ENCODE measurements at regions not wholly inside any gene's neighbourhood (a gene's known extent, or its start where the extent isn't known, plus 50 kb on each side); places are given as distances from the start of the nearest gene placed in this dataset.

DNA sequence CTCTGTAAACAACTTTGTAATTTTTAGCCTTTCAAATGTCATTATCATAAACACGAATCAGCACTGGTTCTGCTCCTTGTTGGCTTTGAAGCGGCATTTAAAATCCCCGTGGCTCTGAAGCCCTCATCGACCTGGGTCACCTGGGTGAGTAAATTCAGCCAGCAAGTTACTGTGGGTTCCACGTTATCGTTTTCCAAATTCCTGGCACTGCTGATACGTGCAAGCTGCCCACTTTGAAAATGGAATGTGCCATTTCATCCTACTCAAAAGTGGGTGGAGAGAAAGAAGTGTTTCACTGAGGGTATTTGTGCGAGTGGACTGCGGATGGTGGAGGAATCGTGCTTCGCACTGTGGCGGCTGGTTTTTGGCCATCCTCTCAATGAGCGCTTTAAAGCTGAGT lies 281.7 kb downstream of the KLF6 start:
- no peak for DNase-seq (ENCODE audit: low spot score in 2 of 2, unreplicated experiment in 2 of 2)
- H3K4me1 Mint-ChIP-seq: peaks cover 20% of the 10 kb centered on the region
- H3K36me3 Mint-ChIP-seq: no peaks in the 10 kb centered on the region
- no peaks in the 10 kb centered on the region for H3K9me3 Mint-ChIP-seq
- no peak overlapping the region for H3K27ac Mint-ChIP-seq
- H3K4me3 Mint-ChIP-seq: no peak overlapping the region
- no peaks in the 10 kb centered on the region for H3K27me3 Mint-ChIP-seq (ENCODE audit: low read depth)
- TF ChIP-seq, protein P1, sequence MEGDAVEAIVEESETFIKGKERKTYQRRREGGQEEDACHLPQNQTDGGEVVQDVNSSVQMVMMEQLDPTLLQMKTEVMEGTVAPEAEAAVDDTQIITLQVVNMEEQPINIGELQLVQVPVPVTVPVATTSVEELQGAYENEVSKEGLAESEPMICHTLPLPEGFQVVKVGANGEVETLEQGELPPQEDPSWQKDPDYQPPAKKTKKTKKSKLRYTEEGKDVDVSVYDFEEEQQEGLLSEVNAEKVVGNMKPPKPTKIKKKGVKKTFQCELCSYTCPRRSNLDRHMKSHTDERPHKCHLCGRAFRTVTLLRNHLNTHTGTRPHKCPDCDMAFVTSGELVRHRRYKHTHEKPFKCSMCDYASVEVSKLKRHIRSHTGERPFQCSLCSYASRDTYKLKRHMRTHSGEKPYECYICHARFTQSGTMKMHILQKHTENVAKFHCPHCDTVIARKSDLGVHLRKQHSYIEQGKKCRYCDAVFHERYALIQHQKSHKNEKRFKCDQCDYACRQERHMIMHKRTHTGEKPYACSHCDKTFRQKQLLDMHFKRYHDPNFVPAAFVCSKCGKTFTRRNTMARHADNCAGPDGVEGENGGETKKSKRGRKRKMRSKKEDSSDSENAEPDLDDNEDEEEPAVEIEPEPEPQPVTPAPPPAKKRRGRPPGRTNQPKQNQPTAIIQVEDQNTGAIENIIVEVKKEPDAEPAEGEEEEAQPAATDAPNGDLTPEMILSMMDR (IDR thresholded peaks at IDR 0.05; ENCODE audit: unreplicated experiment): no peak

GRCh38 chr10:3502673-3503072 lies 282.3 kb downstream of the KLF6 start:
- Mint-ChIP-seq H3K4me1 (peaks cover 20% of the 10 kb centered on the region), H3K27me3 (ENCODE audit: low read depth) (no peaks in the 10 kb centered on the region), H3K36me3 (no peaks in the 10 kb centered on the region), H3K4me3 (no peak overlapping the region), H3K9me3 (no peaks in the 10 kb centered on the region), H3K27ac (peak overlapping the region; percentile 13)
- DNase-seq (ENCODE audit: low spot score in 2 of 2, unreplicated experiment in 2 of 2): no peak
- TF ChIP-seq, protein P1 (IDR thresholded peaks at IDR 0.05; ENCODE audit: unreplicated experiment): no peak

GRCh38 chr10:3500408-3500856 lies 284.6 kb downstream of the KLF6 start:
- Mint-ChIP-seq H3K4me3 (peak overlapping the region; percentile 27), H3K36me3 (no peaks in the 10 kb centered on the region), H3K9me3 (no peaks in the 10 kb centered on the region), H3K27ac (peak overlapping the region; percentile 89), H3K27me3 (ENCODE audit: low read depth) (peaks cover 6% of the 10 kb centered on the region), H3K4me1 (peaks cover 31% of the 10 kb centered on the region)
- TF ChIP-seq, protein P1 (IDR thresholded peaks at IDR 0.05; ENCODE audit: unreplicated experiment): no peak
- DNase-seq (ENCODE audit: low spot score in 2 of 2, unreplicated experiment in 2 of 2): peak; percentile 38 to 64

- no peaks in the 10 kb centered on the region for H3K9me3 Mint-ChIP-seq
- no peak overlapping the region for H3K4me3 Mint-ChIP-seq
- peaks cover 36% of the 10 kb centered on the region for H3K4me1 Mint-ChIP-seq
- no peak for DNase-seq (ENCODE audit: low spot score in 2 of 2, unreplicated experiment in 2 of 2)
- no peak overlapping the region for H3K27ac Mint-ChIP-seq
- TF ChIP-seq, protein P1 (IDR thresholded peaks at IDR 0.05; ENCODE audit: unreplicated experiment): no peak
- H3K27me3 Mint-ChIP-seq (ENCODE audit: low read depth): peaks cover 6% of the 10 kb centered on the region
- H3K36me3 Mint-ChIP-seq: no peaks in the 10 kb centered on the region
Measured at GRCh38 chr10:3499120-3499519, 285.9 kb downstream of the KLF6 start.

GRCh38 chr10:3497581-3497980 lies 287.4 kb downstream of the KLF6 start:
- Mint-ChIP-seq H3K27me3 (ENCODE audit: low read depth) (peaks cover 6% of the 10 kb centered on the region), H3K4me3 (no peak overlapping the region), H3K36me3 (no peaks in the 10 kb centered on the region), H3K27ac (no peak overlapping the region), H3K9me3 (no peaks in the 10 kb centered on the region), H3K4me1 (peaks cover 33% of the 10 kb centered on the region)
- TF ChIP-seq, protein P1 (IDR thresholded peaks at IDR 0.05; ENCODE audit: unreplicated experiment): no peak
- no peak for DNase-seq (ENCODE audit: low spot score in 2 of 2, unreplicated experiment in 2 of 2)

DNA sequence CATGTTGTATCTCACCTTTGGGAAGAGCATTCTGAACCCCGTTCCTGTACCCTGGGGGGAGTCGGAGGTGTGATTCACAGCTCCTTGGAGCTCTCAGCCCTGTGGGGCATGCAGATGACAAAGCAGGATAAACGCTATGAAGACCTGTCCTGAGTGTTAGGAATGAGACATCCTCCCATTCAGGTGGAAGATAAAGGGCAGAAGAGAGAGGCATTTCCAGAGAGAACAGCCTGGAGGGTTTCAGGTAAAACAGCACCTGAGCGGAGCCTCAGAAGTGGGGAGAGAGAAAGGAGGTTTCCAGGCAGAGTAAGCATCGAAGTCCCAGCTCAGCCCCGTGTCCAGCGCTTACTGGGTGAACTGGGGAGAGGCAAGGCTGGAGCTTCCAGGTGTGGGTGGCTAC lies 288.9 kb downstream of the KLF6 start:
- H3K4me3 Mint-ChIP-seq: no peak overlapping the region
- TF ChIP-seq, protein P1 (IDR thresholded peaks at IDR 0.05; ENCODE audit: unreplicated experiment): no peak
- DNase-seq (ENCODE audit: low spot score in 2 of 2, unreplicated experiment in 2 of 2): no peak
- no peaks in the 10 kb centered on the region for H3K36me3 Mint-ChIP-seq
- peaks cover 31% of the 10 kb centered on the region for H3K4me1 Mint-ChIP-seq
- no peaks in the 10 kb centered on the region for H3K9me3 Mint-ChIP-seq
- no peak overlapping the region for H3K27ac Mint-ChIP-seq
- peaks cover 6% of the 10 kb centered on the region for H3K27me3 Mint-ChIP-seq (ENCODE audit: low read depth)

Measured in mesothelial cell of epicardium (in vitro differentiated cells).